Caco-2 (cell line): ENCODE measurements at regions not wholly inside any gene's neighbourhood (a gene's known extent, or its start where the extent isn't known, plus 50 kb on each side); places are given as distances from the start of the nearest gene placed in this dataset.

Experiments used
- BruUV-seq: library from RNA; stranded (reverse); fragments of 400-500 nt; replicated peaks from 2 replicates; lab custom pipeline; 2021; lab: Mats Ljungman, UMichigan
- CTCF ChIA-PET: fragments of 300-600 bp; sonication (Branson Sonifier 250); formaldehyde crosslinking; loops from one replicate; lab custom pipeline; 2022; ENCODE audit warnings: antibody characterized with exemption; lab: Charles Lee
- POLR2A ChIA-PET: fragments of 300-600 bp; sonication (Branson Sonifier 250); formaldehyde crosslinking; loops from one replicate; lab custom pipeline; 2022; ENCODE audit warnings: antibody characterized with exemption; lab: Charles Lee
- DNase-seq, 2 experiments: peaks; one replicate each; pipeline versions ENCODE4 v3.0.0 to v3.0.0-alpha.2; 2020 to 2022
- H3K27me3 ChIP-seq: replicated peaks from 2 replicates; pipeline ENCODE4 v1.6.0; 2011; ENCODE audit warnings: low read length; ENCODE audit not compliant: control insufficient read depth, insufficient read depth
- H3K36me3 ChIP-seq: 2 replicates; pipeline ENCODE4 v1.5.1; 2011; ENCODE audit warnings: low read length; ENCODE audit not compliant: control insufficient read depth, insufficient read depth
- H3K4me1 ChIP-seq: fragments of 250-450 bp; sonication (Bioruptor Pico); 2 replicates; pipeline ENCODE4 v1.5.1; 2020; ENCODE audit warnings: mild to moderate bottlenecking
- H3K4me3 ChIP-seq: 2 replicates; pipeline ENCODE4 v1.5.1; 2011; ENCODE audit warnings: low read depth, mild to moderate bottlenecking, control low read depth, low read length
- H3K9me3 ChIP-seq: fragments of 250-450 bp; sonication (Bioruptor Pico); 2 replicates; pipeline ENCODE4 v1.5.1; 2020; ENCODE audit warnings: mild to moderate bottlenecking, moderate library complexity
- H3K27ac Mint-ChIP-seq: one replicate; pipeline ENCODE4 v1.8.0; 2022; ENCODE audit warnings: mixed read lengths; ENCODE audit not compliant: unreplicated experiment
- H3K27me3 Mint-ChIP-seq: one replicate; pipeline ENCODE4 v1.8.0; 2022; ENCODE audit warnings: mixed read lengths; ENCODE audit not compliant: insufficient read depth, unreplicated experiment
- H3K36me3 Mint-ChIP-seq: one replicate; pipeline ENCODE4 v1.8.0; 2022; ENCODE audit warnings: mild to moderate bottlenecking, mixed read lengths; ENCODE audit not compliant: insufficient read depth, unreplicated experiment
- H3K4me1 Mint-ChIP-seq: one replicate; pipeline ENCODE4 v1.8.0; 2022; ENCODE audit warnings: low read depth, mixed read lengths; ENCODE audit not compliant: unreplicated experiment
- H3K4me3 Mint-ChIP-seq: one replicate; pipeline ENCODE4 v1.8.0; 2022; ENCODE audit warnings: mild to moderate bottlenecking, moderate library complexity, mixed read lengths; ENCODE audit not compliant: unreplicated experiment
- H3K9me3 Mint-ChIP-seq: one replicate; pipeline ENCODE4 v1.8.0; 2022; ENCODE audit warnings: mixed read lengths; ENCODE audit not compliant: unreplicated experiment
- intact Hi-C: fragments of 100-400 bp; cut with micrococcal nuclease; formaldehyde crosslinking; loops from one replicate; pipeline ENCODE4 v1.10.0; 2022; ENCODE audit not compliant: unreplicated experiment
- TF ChIP-seq, protein P1 (sequence below), 2 experiments: fragments of 200-600 bp in 1 of 2; IDR thresholded peaks; 1 replicate in 1 of 2; 2 replicates in 1 of 2; pipeline versions ENCODE4 v1.5.1 to v1.8.0; 2011 to 2022; ENCODE audit warnings: antibody characterized with exemption in 1 of 2, control low read depth in 1 of 2, inconsistent platforms in 1 of 2, low read depth in 1 of 2, low read length in 1 of 2, mild to moderate bottlenecking in 1 of 2, moderate library complexity in 1 of 2; ENCODE audit not compliant: insufficient read depth in 1 of 2, severe bottlenecking in 1 of 2, unreplicated experiment in 1 of 2

- intact Hi-C loops = no loop called here
- H3K9me3 Mint-ChIP-seq = no peaks in the 10 kb centered on the region
Measured at GRCh38 chr5:108629779-108630528, 117.7 kb upstream of the FER start.

GRCh38 chr5:108625654-108626053 is 122.0 kb upstream of the FER start:
- no peaks in the 10 kb centered on the region for H3K27me3 Mint-ChIP-seq
- no TSS peak for BruUV-seq
- H3K36me3 ChIP-seq = no peaks in the 10 kb centered on the region
- H3K27ac Mint-ChIP-seq = no peak overlapping the region
- no peaks in the 10 kb centered on the region; the same call in 1 of the 2 replicates for H3K4me1 ChIP-seq
- TF ChIP-seq, protein P1, sequence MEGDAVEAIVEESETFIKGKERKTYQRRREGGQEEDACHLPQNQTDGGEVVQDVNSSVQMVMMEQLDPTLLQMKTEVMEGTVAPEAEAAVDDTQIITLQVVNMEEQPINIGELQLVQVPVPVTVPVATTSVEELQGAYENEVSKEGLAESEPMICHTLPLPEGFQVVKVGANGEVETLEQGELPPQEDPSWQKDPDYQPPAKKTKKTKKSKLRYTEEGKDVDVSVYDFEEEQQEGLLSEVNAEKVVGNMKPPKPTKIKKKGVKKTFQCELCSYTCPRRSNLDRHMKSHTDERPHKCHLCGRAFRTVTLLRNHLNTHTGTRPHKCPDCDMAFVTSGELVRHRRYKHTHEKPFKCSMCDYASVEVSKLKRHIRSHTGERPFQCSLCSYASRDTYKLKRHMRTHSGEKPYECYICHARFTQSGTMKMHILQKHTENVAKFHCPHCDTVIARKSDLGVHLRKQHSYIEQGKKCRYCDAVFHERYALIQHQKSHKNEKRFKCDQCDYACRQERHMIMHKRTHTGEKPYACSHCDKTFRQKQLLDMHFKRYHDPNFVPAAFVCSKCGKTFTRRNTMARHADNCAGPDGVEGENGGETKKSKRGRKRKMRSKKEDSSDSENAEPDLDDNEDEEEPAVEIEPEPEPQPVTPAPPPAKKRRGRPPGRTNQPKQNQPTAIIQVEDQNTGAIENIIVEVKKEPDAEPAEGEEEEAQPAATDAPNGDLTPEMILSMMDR (IDR thresholded peaks at IDR 0.05; ENCODE audit: insufficient read depth in 1 of 2, low read depth in 1 of 2, low read length in 1 of 2, severe bottlenecking in 1 of 2, unreplicated experiment in 1 of 2) = no peak
- H3K27me3 ChIP-seq = no peaks in the 10 kb centered on the region
- H3K36me3 Mint-ChIP-seq = no peaks in the 10 kb centered on the region
- H3K9me3 Mint-ChIP-seq = no peaks in the 10 kb centered on the region
- no peak overlapping the region for H3K4me3 Mint-ChIP-seq
- CTCF ChIA-PET = no interaction called here
- POLR2A ChIA-PET = no interaction called here
- H3K4me1 Mint-ChIP-seq = peaks cover 20% of the 10 kb centered on the region
- H3K4me3 ChIP-seq = no peak overlapping the region
- H3K9me3 ChIP-seq = no peaks in the 10 kb centered on the region
- intact Hi-C loops = no loop called here
- DNase-seq = no peak

More at GRCh38 chr5:108629779-108630528, 117.7 kb upstream of the FER start:
- TF ChIP-seq, protein P1 (IDR thresholded peaks at IDR 0.05; ENCODE audit: insufficient read depth in 1 of 2, low read depth in 1 of 2, low read length in 1 of 2, severe bottlenecking in 1 of 2, unreplicated experiment in 1 of 2) = no peak
- BruUV-seq = no TSS peak
- H3K4me1 Mint-ChIP-seq = peaks cover 6% of the 10 kb centered on the region
- no peaks in the 10 kb centered on the region for H3K9me3 ChIP-seq
- CTCF ChIA-PET = no interaction called here
- DNase-seq = no peak
- no peaks in the 10 kb centered on the region for H3K4me1 ChIP-seq
- no peaks in the 10 kb centered on the region for H3K27me3 Mint-ChIP-seq
- no peaks in the 10 kb centered on the region for H3K36me3 ChIP-seq
- no peak overlapping the region for H3K27ac Mint-ChIP-seq
- no peaks in the 10 kb centered on the region for H3K27me3 ChIP-seq
- H3K36me3 Mint-ChIP-seq = no peaks in the 10 kb centered on the region
- no peak overlapping the region for H3K4me3 ChIP-seq
- POLR2A ChIA-PET = interaction anchor here (0.6 kb wide), 1 partner anchor 1331 kb away, joined by 3 read pairs; no protein-coding TSS in a partner anchor
- H3K4me3 Mint-ChIP-seq = no peak overlapping the region

DNA sequence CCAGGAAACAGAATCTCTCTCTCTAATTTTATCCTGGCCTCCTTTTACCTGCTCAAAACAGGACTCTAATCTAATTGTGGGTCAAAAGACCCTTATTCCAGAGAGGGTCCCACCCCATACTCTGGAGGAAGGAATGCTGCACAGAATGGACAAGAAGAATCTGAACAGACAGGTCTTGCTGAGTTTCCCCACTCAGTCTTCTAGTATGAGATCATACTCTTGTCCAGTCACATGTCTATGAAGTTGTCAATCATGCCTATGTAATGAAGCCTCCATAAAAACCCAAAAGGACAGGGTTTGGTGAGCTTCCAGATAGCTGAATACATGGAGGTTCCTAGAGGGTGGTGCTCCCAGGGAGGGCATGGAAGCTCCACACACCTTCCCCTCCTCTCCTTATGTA is 123.9 kb upstream of the FER start:
- H3K36me3 ChIP-seq = no peaks in the 10 kb centered on the region
- H3K9me3 Mint-ChIP-seq = no peaks in the 10 kb centered on the region
- intact Hi-C loops = no loop called here
- no peak overlapping the region for H3K4me3 Mint-ChIP-seq
- TF ChIP-seq, protein P1 (IDR thresholded peaks at IDR 0.05; ENCODE audit: insufficient read depth in 1 of 2, low read depth in 1 of 2, low read length in 1 of 2, severe bottlenecking in 1 of 2, unreplicated experiment in 1 of 2) = no peak
- peak overlapping the region; percentile 61 for H3K27ac Mint-ChIP-seq
- H3K4me3 ChIP-seq = no peak overlapping the region
- H3K36me3 Mint-ChIP-seq = no peaks in the 10 kb centered on the region
- BruUV-seq = no TSS peak
- ChIA-PET CTCF (no interaction called here), POLR2A (no interaction called here)
- H3K4me1 Mint-ChIP-seq = peaks cover 14% of the 10 kb centered on the region
- no peaks in the 10 kb centered on the region; the same call in 1 of the 2 replicates for H3K4me1 ChIP-seq
- no peaks in the 10 kb centered on the region for H3K9me3 ChIP-seq
- H3K27me3 Mint-ChIP-seq = no peaks in the 10 kb centered on the region
- DNase-seq = no peak
- no peaks in the 10 kb centered on the region for H3K27me3 ChIP-seq
